ENCODE measurements at regions not wholly inside any gene's neighbourhood (a gene's known extent, or its start where the extent isn't known, plus 50 kb on each side); places are given as distances from the start of the nearest gene placed in this dataset.

- no peak; the same call in 1 of the 2 replicates for TF ChIP-seq RAD21 (IDR thresholded peaks at IDR 0.05; ENCODE audit: insufficient read depth, low read depth, low read length)
- peak; percentile 70 for TF ChIP-seq ATF2 (IDR thresholded peaks at IDR 0.05; ENCODE audit: low read length)
- no peak for TF ChIP-seq YBX1 (IDR thresholded peaks at IDR 0.05)
- no peak for TF ChIP-seq CBX3 (IDR thresholded peaks at IDR 0.05; ENCODE audit: borderline replicate concordance, low read depth)
- TF ChIP-seq PBX3 (IDR thresholded peaks at IDR 0.05; ENCODE audit: insufficient replicate concordance, low read depth, low read length): peak; percentile 77
- peak; percentile 90; the same call in 1 of the 2 replicates for TF ChIP-seq RCOR1 (conservative IDR thresholded peaks at IDR 0.05; ENCODE audit: low read depth, low read length)
- no peak for TF ChIP-seq PAX8 (IDR thresholded peaks at IDR 0.05)
- no peak for TF ChIP-seq IRF3 (IDR thresholded peaks at IDR 0.05)
- no peak for TF ChIP-seq CHD1 (IDR thresholded peaks at IDR 0.05; ENCODE audit: low read depth, low read length)
- TF ChIP-seq SUPT20H (IDR thresholded peaks at IDR 0.05; ENCODE audit: borderline replicate concordance, control insufficient read depth, low read depth, low read length): no peak
- TF ChIP-seq WRNIP1 (IDR thresholded peaks at IDR 0.05; ENCODE audit: borderline replicate concordance, low read depth, low read length): 0 out of 2 replicates have a peak, but pooled peaks have one; percentile 36
- no peak for TF ChIP-seq USF1 (IDR thresholded peaks at IDR 0.05; ENCODE audit: borderline replicate concordance, extremely low read length, insufficient read depth, low read depth, low read length)
- no peak for TF ChIP-seq IRF5 (IDR thresholded peaks at IDR 0.05; ENCODE audit: borderline replicate concordance)
- no peak; the same call in 1 of the 2 replicates for TF ChIP-seq RB1 (IDR thresholded peaks at IDR 0.05; ENCODE audit: borderline replicate concordance)
- peak; percentile 67 for TF ChIP-seq SKIL (IDR thresholded peaks at IDR 0.05; ENCODE audit: low read depth, poor library complexity, severe bottlenecking)
- TF ChIP-seq NR2F1 (conservative IDR thresholded peaks at IDR 0.05): peak; percentile 84
Observed at GRCh38 chr6:97669191-97670031, 386.4 kb upstream of the MMS22L start (continued).

Measured in GM12878 (cell line).